HG03108 (cell line): ENCODE measurements at regions not wholly inside any gene's neighbourhood (a gene's known extent, or its start where the extent isn't known, plus 50 kb on each side); places are given as distances from the start of the nearest gene placed in this dataset.

Experiments used
- ATAC-seq: cut with Tn5 transposase; IDR thresholded peaks from one replicate; pipeline ENCODE4 v1.9.1; 2021; ENCODE audit warnings: moderate library complexity; ENCODE audit not compliant: unreplicated experiment

DNA sequence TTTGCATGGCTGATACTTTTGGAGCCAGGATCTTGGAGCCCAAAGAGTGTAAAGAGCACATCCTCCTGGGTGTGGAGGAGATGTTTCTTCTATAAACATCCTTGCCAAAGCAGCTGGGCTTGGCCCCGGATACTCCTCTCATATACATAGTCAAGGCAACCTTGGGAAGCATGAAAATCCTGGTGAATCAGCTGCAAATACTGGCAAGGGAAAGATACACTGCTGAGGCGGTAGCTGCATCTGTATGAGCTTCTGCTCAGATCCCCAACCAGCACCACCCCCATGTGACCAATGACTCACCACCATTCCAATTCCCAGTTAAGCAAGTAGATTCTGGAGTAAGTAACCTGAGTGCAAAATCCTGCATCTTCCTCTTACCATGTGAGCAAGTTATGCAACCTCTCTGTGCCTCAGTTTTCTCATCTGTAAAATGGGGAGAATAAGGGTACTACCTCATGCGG, 567.4 kb downstream of the MED13L start:
- no peak for ATAC-seq

DNA sequence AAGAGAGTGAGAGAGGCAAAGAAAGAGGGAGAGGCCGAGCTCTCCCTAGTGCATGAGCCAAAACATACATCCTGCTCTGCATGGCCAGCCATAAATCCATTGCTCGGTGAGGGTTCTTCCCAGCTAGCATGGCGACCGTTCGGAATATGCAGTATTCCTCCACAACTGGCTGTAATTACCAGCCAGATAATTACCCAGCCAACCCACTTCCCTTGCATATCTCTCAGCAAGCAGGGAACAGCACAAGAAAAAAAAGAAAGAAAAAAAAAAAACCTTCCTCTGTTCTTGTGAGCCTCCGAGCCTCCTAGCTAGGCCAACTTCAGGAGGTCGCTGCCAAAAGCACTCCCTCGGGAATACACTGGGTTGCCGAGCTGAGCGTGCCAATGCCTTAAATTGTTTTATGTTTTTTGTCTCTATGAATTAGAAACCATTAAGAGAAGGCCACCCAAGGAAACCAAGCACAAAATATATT, 567.9 kb downstream of the MED13L start:
- ATAC-seq, result no peak

DNA sequence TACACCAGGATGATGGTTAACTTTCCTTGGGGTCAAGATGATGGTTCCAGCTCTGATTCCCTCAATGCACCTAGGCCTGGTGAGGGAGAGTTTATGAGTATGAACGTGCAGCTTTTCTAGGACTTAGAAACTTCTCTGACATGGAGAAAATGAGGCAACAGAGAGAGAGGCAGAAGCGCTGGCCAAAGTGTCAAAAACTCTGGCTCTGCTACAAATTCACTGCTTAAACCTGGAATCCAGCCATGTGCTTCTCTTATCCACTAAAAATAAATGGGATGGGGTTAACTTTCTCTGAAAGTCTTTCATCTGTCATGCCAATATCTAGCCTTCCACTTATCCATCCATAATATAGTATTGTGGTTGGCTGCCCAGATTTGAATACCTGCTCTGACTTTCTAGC, 568.7 kb downstream of the MED13L start:
- no peak for ATAC-seq

DNA sequence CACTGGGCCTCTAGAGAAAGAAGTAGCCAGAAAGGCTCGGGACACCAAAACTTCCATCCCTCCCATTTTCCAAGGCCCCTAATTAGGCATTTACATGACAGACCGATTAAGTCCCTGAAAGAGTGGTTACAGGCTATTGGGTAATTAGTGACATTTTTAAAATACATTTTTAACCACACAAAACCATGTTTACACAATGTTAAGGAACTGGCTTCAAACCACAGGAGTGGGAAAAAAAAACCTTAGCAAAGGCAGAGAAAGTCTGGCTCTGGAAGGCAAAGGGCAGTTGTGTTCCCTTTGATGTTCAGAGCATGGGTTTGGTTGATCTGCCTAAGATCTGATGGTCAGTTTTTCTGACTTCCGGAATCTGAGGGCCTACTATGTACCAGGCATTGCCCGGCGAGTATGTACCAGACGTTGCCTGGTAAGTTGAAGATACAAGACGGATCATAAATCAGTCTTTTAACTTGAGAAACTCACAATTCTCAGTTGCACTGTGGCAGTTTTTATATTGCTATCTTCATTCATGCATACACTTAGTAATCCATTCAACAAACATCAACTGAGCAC, 576.5 kb downstream of the MED13L start:
- no peak for ATAC-seq

DNA sequence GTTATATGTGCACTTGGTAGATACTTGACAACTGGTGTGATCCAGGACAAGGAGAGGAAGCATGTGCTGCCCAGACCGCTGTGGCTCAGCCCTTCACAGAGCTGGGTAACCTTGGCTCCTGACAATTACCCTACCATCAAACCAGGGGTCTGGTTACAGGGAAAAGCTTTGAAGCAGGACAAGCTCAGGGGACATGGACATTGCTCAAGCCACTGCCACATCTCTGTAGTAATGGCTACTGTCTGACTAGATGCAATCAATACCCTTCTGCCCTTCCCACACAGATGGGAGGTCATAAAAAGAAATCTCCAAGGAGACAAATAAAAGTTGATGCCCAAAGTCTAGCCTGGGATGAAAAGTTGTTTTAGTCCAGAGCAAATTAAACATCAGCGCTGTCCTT, 577.4 kb downstream of the MED13L start:
- no peak for ATAC-seq

DNA sequence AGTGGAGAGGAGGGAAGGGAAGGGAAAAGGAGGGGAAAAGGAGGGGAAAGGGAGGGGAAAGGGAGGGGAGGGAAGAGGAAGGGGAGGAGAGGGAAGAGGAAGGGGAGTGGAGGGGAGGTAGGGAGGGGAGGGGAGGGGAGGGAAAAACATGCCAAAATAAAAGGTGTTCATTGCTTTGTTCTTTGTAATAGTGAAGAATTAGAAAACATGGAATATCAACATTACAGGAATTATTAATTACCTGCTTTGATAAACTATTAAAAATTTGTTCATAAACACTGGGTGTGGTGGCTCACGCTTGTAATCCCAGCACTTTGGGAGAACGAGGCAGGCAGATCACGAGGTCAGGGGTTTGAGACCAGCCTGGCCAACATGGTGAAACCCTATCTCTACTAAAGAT, 579.2 kb downstream of the MED13L start:
- no peak for ATAC-seq

DNA sequence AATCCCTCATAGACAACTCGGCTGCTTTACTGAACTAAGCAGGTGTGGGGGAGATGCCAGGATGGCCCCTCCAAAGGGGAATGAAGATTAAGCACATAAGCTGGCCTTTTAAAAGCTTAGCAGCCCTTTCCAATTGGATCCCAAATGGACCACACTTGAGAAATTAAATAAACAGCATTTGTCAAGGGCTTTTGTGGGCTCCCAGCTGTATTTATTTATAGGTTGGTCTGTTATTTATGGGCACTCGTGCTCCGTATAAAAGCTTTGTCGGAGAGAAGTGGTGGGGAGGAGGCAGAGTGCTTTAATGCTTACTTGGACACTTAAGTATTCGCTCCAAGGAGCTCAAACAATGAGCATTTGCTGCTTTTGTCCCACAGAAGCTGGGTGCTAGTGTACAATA, 580.2 kb downstream of the MED13L start:
- no peak for ATAC-seq

DNA sequence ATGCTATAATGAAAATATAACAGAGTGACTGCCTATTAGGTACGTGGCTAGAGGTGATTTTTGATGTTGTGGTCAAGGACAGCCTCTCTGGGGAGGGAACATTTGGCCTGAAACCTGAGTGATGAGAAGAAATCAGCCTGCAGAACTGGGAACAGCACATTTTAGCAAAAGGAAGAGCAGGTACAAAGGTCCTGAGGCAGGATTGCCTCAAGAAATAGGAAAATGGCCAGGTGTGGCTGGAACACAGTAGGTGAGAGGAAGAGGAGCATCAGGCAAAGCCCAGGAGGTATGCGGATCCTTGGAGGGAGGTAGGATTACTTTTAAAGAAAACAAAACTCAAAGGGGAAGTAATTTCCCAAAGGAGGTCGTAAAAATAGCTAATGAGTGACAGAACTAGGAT, 582.9 kb downstream of the MED13L start:
- no peak for ATAC-seq

DNA sequence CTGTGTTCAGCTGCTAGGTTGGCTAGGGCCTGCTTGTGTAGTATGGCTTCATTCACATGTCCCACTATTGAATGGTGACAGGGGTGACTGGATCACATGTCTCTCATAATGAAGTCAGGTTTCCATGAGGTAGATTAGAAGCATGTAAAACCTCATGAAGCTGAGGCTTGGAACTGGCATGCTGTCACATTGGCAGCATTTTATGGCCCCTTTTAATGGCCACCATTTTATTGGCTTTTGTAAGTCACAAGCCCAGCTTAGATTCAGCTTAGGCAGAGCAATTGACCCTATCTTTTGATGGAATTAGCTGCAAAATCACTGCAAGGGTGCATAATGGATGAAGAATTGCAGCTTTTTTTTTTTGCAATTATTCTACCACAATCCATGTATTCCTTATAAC, 583.5 kb downstream of the MED13L start:
- ATAC-seq, result no peak

DNA sequence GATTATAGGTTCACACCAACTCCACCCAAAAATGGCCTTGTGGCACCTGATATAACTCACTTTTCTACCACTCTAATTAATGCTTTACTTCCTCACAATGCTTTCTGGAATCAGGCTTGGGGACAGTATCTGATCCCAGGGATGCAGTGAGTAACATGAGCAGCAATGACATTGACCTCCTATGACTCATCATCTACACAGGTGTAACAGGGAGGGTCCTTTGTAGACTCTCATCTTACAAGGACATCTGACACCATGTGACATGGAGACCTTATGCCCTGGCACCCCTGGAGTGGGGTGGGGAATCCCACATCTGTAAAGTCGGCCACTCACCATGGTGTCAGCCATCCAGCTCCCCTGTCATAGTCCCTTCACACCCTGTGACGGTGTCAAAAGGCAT, 586.4 kb downstream of the MED13L start:
- no peak for ATAC-seq

DNA sequence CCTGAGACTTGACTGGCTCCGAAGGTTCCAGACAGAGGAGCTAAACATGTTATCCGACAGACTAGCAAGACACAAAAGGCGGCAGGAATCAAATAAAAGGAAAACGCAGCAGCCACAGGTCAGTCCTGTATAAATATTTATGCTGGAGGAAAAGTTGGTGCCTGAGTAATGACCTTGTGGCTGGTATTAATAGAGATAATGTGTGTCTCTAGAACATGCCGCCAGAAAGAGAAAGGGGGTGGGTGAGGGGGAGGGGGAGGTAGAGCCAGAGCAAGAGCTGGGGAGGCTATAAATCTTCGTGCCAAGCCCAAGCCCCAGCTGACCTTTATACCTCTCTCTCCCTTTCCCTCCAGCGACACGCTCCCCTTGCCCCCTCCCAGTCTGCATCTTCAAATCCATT, 590.4 kb downstream of the MED13L start:
- no peak for ATAC-seq

DNA sequence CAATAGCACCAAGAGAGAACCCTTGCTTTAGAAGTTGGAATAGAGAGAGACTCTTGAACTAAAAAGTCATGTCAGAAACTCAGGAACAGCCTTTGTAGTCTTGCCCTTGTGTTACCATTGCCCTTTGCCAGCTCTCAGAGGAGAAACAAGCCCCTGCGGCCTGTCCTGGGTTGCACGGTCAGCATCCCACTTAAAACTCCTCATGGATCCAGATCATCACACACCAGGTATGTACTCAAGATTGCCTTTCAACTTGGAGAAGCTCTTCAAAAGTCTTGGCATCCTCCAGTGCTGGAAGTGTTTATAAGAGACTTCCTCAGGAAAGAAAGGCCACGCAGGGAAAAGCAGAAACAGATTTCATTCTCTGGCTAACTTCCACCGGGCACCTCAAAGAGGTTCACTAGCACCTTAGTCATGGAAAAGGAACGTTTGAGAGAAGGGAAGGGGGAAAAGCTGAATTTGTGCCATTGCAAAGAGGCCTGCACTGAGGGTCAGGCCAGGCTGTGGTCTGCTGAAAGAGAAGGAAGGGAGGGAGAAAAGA, 594.2 kb downstream of the MED13L start:
- no peak for ATAC-seq

DNA sequence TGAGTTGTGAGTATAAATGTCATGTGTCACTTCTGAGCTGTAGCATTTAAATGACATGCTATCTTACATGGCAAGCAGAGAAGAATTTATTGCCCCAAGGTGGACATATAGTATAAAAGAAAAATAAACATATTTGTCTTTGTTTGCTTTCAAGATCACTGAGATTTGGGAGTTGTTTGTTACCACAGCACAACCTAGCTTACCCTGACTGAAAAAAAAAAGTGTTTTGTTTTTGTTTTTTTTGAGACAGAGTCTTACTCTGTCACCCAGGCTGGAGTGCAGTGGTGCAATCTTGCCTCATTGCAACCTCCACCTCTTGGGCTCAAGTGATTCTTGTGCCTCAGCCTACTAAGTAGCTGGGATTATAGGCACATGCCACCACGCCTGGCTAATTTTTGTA, 596.5 kb downstream of the MED13L start:
- ATAC-seq, result no peak

DNA sequence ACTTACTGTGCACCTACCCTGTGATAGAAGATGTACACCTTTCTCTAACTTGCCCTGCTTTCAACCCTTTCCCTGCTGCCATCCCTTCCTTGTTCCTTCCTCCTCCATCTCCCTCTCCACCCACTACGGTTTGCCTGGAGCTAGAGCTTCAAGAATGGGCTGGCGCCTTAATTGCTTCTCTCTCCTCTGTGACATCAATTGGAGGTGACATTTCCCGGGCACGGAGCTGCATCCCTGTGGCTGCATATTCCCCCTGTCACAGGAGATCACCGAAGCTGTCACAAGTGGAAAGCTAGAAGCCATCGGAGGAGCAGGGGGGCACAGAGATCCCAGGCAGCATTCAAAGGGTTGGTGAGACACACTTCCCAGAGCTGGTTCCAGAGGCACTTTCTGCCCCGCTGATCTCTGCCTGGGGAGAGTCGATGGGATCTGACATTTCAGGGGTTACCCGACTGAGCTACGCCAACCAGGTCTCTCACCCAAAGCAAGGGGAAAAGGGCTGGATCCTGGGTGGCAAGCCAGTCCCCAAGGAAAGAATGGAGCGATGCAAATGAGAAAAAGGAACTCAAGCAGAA, 604.9 kb downstream of the MED13L start:
- no peak for ATAC-seq

DNA sequence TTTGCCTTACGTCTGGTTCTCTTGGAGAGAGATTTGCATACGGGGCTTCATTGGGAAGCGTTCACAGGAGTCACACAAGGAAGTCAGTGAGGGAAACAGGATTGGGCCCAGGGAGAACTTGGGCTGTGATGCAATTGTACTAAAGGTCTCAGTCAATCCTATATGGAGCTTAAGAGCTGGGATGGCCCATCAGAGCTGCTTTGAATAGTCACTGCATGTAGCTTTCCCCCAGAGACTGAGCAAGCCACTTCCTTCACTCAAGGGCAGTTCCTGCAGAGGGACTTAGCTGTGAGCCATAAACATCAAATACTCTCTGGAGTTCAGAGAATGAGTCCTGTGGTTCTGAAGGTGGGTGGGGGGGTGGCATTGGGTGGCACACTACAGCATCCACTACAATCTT, 605.4 kb downstream of the MED13L start:
- ATAC-seq, result no peak

DNA sequence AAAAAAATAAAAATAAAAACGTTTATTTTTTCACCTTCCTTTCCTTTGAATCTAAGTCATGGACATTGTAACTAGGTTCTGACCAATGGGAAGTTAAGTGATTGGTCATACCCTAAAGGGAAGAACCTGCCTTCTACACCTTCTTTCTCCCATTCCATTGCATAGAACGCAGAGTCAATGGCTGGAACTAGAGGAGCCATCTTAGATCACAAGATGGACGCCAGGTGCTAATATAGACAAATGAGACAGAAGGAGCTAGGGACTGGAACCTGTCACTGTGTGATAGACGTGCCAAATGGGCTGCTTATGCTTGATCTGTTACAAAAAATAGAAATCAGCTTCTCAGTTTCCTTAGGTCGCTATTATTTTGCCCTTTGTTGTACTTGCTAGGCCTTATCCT, 606.6 kb downstream of the MED13L start:
- no peak for ATAC-seq

DNA sequence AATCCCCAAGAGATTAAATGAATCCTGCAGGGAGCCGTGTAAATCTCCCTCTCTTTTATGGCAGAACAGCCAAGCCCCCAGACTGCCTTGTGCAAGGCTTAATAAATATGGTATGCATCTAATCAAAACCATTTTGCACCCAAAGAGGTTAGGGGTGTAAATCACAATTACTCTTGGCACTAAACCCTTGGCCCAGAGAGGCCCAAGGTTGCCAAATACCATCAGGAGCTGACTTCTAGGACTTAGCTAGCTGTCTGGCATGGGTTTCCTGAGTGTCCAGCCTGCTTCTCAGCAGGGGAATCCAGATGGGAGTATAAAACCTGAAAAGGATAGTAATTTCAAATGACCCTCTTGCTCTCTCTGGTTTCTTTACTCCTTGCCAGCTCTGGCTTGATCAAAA, 610.4 kb downstream of the MED13L start:
- ATAC-seq, result no peak

DNA sequence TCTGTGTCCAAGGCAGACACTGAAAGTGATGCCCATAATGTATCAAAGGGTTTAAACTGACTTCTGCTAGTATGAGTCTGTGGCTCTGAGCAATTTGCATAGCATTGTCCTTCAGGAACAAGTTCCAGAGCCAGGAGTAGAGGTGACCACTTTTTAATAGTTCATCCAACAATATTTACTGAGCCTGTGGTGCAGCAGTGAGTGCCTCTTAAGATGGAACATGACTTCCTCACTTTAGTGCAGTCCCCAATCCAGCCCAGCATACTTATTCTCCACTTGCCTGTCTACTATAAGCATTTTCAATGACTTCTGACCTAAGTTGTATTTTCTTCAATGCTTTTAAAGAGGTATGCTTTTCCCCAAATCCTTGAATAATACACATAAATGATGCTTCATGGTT, 611.3 kb downstream of the MED13L start:
- ATAC-seq, result no peak

DNA sequence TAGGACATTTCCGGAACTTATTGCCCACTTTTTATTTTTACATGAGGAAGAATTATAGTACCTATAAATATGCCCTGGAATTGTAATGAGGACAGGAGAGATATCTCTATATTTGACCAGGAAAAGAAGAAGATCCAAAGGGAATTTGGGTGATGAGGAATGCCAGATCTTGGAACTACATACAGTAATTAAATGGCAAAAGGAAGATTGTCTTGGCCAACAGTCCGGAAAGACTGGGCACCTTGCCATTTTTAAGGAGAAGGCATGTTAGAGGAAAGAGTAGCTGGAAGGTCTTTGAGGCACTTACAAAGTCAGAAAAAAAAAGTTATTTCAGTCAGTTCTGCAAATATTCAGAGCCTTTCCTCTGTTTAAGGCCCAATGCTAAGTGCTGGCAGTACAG, 616.4 kb downstream of the MED13L start:
- no peak for ATAC-seq

DNA sequence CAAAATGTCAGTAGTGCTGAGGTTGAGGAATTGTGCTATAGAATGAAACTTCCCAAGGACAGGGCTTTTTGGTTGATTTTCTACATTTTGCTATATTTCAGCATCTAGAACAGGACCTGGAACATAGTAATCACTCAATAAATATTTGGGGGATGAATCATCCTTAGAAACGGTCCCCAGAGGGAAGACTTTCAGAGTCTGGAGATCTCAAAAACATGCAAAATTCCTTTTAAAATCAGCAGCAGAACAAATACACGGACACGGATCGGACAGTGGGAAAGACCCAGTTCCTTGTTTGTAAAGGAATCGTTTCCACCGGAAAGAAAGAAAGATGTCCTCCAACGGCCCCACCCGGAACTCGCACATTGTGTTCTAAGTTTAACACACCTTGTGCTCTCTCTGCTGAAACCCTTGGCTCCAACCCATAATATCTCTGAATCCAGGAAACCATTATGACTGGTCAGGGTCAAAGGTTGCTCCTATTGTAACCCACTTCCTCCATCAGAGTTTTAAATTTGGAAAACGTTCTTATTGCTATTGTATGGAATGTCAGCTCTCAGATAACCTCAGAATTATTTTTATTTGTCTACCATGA, 617.2 kb downstream of the MED13L start:
- ATAC-seq, result no peak

DNA sequence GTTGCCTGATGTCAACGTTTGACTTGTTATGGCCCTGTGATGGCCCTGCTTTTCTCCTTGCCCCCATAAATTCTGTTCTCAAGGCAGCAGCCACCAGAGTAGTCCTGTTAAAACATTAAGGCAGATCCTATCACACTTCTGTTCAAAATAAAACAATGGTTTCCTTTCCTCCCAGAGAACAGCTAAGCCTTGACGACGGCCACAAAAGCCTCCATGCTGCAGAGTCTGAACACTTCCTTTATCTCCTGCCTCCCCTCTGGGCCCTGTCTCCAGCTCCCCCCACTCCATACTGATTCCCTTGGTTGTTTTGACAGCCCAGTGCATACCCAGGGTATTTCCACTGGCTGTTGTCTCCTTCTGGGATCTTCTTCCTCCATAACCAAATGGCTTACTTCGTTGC, 618.1 kb downstream of the MED13L start:
- no peak for ATAC-seq
